ENCODE measurements at regions not wholly inside any gene's neighbourhood (a gene's known extent, or its start where the extent isn't known, plus 50 kb on each side); places are given as distances from the start of the nearest gene placed in this dataset.

- Mint-ChIP-seq H3K9me3 (no peaks in the 10 kb centered on the region), H3K27ac (no peak overlapping the region)
- no peak for DNase-seq
These were observed 229.7 kb downstream of the KCTD12 start for GRCh38 chr13:76656500-76656899.

GRCh38 chr13:76656056-76656455 is 230.1 kb downstream of the KCTD12 start:
- Mint-ChIP-seq H3K27me3 (peaks cover 9% of the 10 kb centered on the region), H3K27ac (no peak overlapping the region), H3K4me1 (ENCODE audit: low read depth) (no peaks in the 10 kb centered on the region), H3K4me3 (no peak overlapping the region), H3K9me3 (no peaks in the 10 kb centered on the region), H3K36me3 (ENCODE audit: low read depth) (no peaks in the 10 kb centered on the region)
- DNase-seq (no peak), ATAC-seq (no peak)
- ChIA-PET CTCF (no interaction called here), POLR2A (no interaction called here)
- intact Hi-C loops (cut with micrococcal nuclease), result no loop called here
- TF ChIP-seq CTCF (IDR thresholded peaks at IDR 0.05), result no peak

More at GRCh38 chr13:76656500-76656899, 229.7 kb downstream of the KCTD12 start:
- Mint-ChIP-seq H3K27me3 (peaks cover 7% of the 10 kb centered on the region), H3K4me1 (ENCODE audit: low read depth) (no peaks in the 10 kb centered on the region), H3K4me3 (no peak overlapping the region), H3K36me3 (ENCODE audit: low read depth) (no peaks in the 10 kb centered on the region)
- TF ChIP-seq CTCF (IDR thresholded peaks at IDR 0.05), result no peak
- POLR2A ChIA-PET, result no interaction called here
- ATAC-seq, result no peak
- CTCF ChIA-PET, result no interaction called here
- intact Hi-C loops (cut with micrococcal nuclease), result no loop called here

GRCh38 chr13:76654263-76654662 is 231.9 kb downstream of the KCTD12 start:
- Mint-ChIP-seq H3K4me1 (ENCODE audit: low read depth) (no peaks in the 10 kb centered on the region), H3K9me3 (no peaks in the 10 kb centered on the region), H3K27me3 (peaks cover 8% of the 10 kb centered on the region), H3K36me3 (ENCODE audit: low read depth) (no peaks in the 10 kb centered on the region), H3K27ac (no peak overlapping the region), H3K4me3 (no peak overlapping the region)
- intact Hi-C loops (cut with micrococcal nuclease), result no loop called here
- TF ChIP-seq CTCF (IDR thresholded peaks at IDR 0.05), result no peak
- no peak for ATAC-seq
- POLR2A ChIA-PET, result no interaction called here
- DNase-seq, result no peak
- CTCF ChIA-PET, result no interaction called here

- ATAC-seq (no peak), DNase-seq (no peak)
- ChIA-PET CTCF (no interaction called here), POLR2A (no interaction called here)
- Mint-ChIP-seq H3K27me3 (peaks cover 10% of the 10 kb centered on the region), H3K9me3 (no peaks in the 10 kb centered on the region), H3K36me3 (ENCODE audit: low read depth) (no peaks in the 10 kb centered on the region), H3K4me3 (no peak overlapping the region), H3K4me1 (ENCODE audit: low read depth) (no peaks in the 10 kb centered on the region), H3K27ac (no peak overlapping the region)
- TF ChIP-seq CTCF (IDR thresholded peaks at IDR 0.05), result no peak
- intact Hi-C loops (cut with micrococcal nuclease), result no loop called here
These were observed 234.9 kb downstream of the KCTD12 start for GRCh38 chr13:76651286-76651685.

GRCh38 chr13:76647550-76647949 is 238.7 kb downstream of the KCTD12 start:
- DNase-seq, result no peak
- intact Hi-C loops (cut with micrococcal nuclease), result no loop called here
- H3K27ac Mint-ChIP-seq, result no peak overlapping the region
- no peak for TF ChIP-seq CTCF (IDR thresholded peaks at IDR 0.05)
- no peaks in the 10 kb centered on the region for H3K9me3 Mint-ChIP-seq
- ChIA-PET POLR2A (no interaction called here), CTCF (no interaction called here)
- peaks cover 8% of the 10 kb centered on the region for H3K27me3 Mint-ChIP-seq
- no peaks in the 10 kb centered on the region for H3K36me3 Mint-ChIP-seq (ENCODE audit: low read depth)
- H3K4me3 Mint-ChIP-seq, result no peak overlapping the region
- no peaks in the 10 kb centered on the region for H3K4me1 Mint-ChIP-seq (ENCODE audit: low read depth)
- no peak for ATAC-seq
